GM11168 (cell line): ENCODE measurements at regions not wholly inside any gene's neighbourhood (a gene's known extent, or its start where the extent isn't known, plus 50 kb on each side); places are given as distances from the start of the nearest gene placed in this dataset.
"Not testable (repeated sequence)": the region's sequence is repeated elsewhere in the genome, so short reads cannot be mapped to it uniquely, and the experiment has no call there.

Experiments
- in situ Hi-C: fragments of 300-500 bp; cut with MboI; formaldehyde crosslinking; loops from one replicate; pipeline ENCODE4 v1.12.0; 2022; ENCODE audit warnings: low sequenced_read_pairs; ENCODE audit not compliant: unreplicated experiment

- in situ Hi-C loops = no loop called here
Observed at GRCh38 chr18:30486856-30487255, 555.7 kb downstream of the DSC3 start.

GRCh38 chr18:30485078-30485477, 557.5 kb downstream of the DSC3 start:
- in situ Hi-C loops = no loop called here

GRCh38 chr18:30481871-30482270, 560.7 kb downstream of the DSC3 start:
- in situ Hi-C loops = no loop called here

- in situ Hi-C loops = no loop called here
Observed at GRCh38 chr18:30469091-30469490, 573.5 kb downstream of the DSC3 start.

GRCh38 chr18:30465096-30465495, 577.4 kb downstream of the DSC3 start:
- in situ Hi-C loops = no loop called here

GRCh38 chr18:30457156-30457555, 585.4 kb downstream of the DSC3 start:
- in situ Hi-C loops = no loop called here

GRCh38 chr18:30455741-30456140, 586.8 kb downstream of the DSC3 start:
- in situ Hi-C loops = no loop called here

GRCh38 chr18:30454920-30455319, 587.6 kb downstream of the DSC3 start:
- in situ Hi-C loops = no loop called here

GRCh38 chr18:30451981-30452380, 590.6 kb downstream of the DSC3 start:
- in situ Hi-C loops = no loop called here

GRCh38 chr18:30450927-30451326, 591.6 kb downstream of the DSC3 start:
- in situ Hi-C loops = no loop called here

GRCh38 chr18:30446605-30447004, 595.9 kb downstream of the DSC3 start:
- in situ Hi-C loops = no loop called here

GRCh38 chr18:30444544-30444943, 598.0 kb downstream of the DSC3 start:
- in situ Hi-C loops = no loop called here

- in situ Hi-C loops = no loop called here
Observed at GRCh38 chr18:30440351-30440750, 602.2 kb downstream of the DSC3 start.

GRCh38 chr18:30439174-30439573, 603.4 kb downstream of the DSC3 start:
- in situ Hi-C loops = no loop called here

- in situ Hi-C loops = no loop called here
Observed at GRCh38 chr18:30432349-30432748, 610.2 kb downstream of the DSC3 start.

GRCh38 chr18:30419399-30419798, 623.1 kb downstream of the DSC3 start:
- in situ Hi-C loops = not testable (repeated sequence)

- in situ Hi-C loops = no loop called here
Observed at GRCh38 chr18:30415903-30416302, 626.6 kb downstream of the DSC3 start.

GRCh38 chr18:30409120-30409519, 633.4 kb downstream of the DSC3 start:
- in situ Hi-C loops = no loop called here

GRCh38 chr18:30406728-30407127, 635.8 kb downstream of the DSC3 start:
- in situ Hi-C loops = no loop called here

GRCh38 chr18:30405038-30405437, 637.5 kb downstream of the DSC3 start:
- in situ Hi-C loops = no loop called here

- in situ Hi-C loops = no loop called here
Observed at GRCh38 chr18:30404422-30404821, 638.1 kb downstream of the DSC3 start.

- in situ Hi-C loops = no loop called here
Observed at GRCh38 chr18:30403278-30403677, 639.3 kb downstream of the DSC3 start.

- in situ Hi-C loops = no loop called here
Observed at GRCh38 chr18:30387401-30387800, 655.1 kb downstream of the DSC3 start.
